Central memory CD8-positive, alpha-beta T cell (primary cell): ENCODE measurements at regions not wholly inside any gene's neighbourhood (a gene's known extent, or its start where the extent isn't known, plus 50 kb on each side); places are given as distances from the start of the nearest gene placed in this dataset.

Experiments used
- ATAC-seq: fragments of 150-1000 bp; cut with Tn5 transposase; replicated peaks from 2 replicates; pipeline ENCODE4 v1.10.0; 2022; ENCODE audit warnings: mild to moderate bottlenecking, moderate FRiP score, moderate number of reproducible peaks; ENCODE audit not compliant: poor library complexity, severe bottlenecking; ENCODE audit errors: extremely low read depth
- DNase-seq, 2 donors: peaks; one replicate each; pipeline ENCODE4 v3.0.0; 2021; ENCODE audit warnings: low spot score in 2 of 2
- H3K27ac Mint-ChIP-seq: one replicate; pipeline ENCODE4 v1.8.0; 2022; ENCODE audit warnings: low read depth, mild to moderate bottlenecking, moderate library complexity, mixed read lengths
- H3K27me3 Mint-ChIP-seq: one replicate; pipeline ENCODE4 v1.8.0; 2022; ENCODE audit warnings: mixed read lengths
- H3K36me3 Mint-ChIP-seq: one replicate; pipeline ENCODE4 v1.8.0; 2022; ENCODE audit warnings: mild to moderate bottlenecking, moderate library complexity, mixed read lengths; ENCODE audit not compliant: insufficient read depth
- H3K4me1 Mint-ChIP-seq: one replicate; pipeline ENCODE4 v1.8.0; 2022; ENCODE audit warnings: mixed read lengths
- H3K4me3 Mint-ChIP-seq: one replicate; pipeline ENCODE4 v1.8.0; 2022; ENCODE audit warnings: mild to moderate bottlenecking, moderate library complexity, mixed read lengths
- H3K9me3 Mint-ChIP-seq: one replicate; pipeline ENCODE4 v1.8.0; 2022; ENCODE audit warnings: mixed read lengths

DNA sequence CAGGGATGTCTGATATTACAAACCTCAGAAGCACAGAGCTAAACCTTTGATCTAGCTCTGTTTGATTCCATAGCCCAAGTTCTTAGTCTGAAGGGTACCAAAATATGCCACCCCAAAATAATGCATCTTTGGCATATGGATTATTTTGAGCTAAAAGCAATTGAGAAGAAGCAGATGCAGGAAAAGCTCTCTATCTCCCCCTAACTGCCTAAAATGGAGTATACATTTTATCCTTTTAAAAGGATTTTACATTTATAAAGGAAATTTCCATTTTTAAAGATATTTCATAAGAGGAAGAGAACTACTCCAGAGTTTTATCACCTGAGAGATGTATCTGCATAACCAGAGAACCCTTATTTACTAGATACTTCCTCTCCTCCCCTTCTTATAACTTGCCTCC, 158.7 kb downstream of the ZNF674 start:
- H3K27me3 Mint-ChIP-seq = no peaks in the 10 kb centered on the region
- no peaks in the 10 kb centered on the region for H3K36me3 Mint-ChIP-seq
- no peak for DNase-seq
- no peaks in the 10 kb centered on the region for H3K9me3 Mint-ChIP-seq
- H3K4me1 Mint-ChIP-seq = no peaks in the 10 kb centered on the region
- H3K27ac Mint-ChIP-seq = no peak overlapping the region
- H3K4me3 Mint-ChIP-seq = no peak overlapping the region
- no peak for ATAC-seq

DNA sequence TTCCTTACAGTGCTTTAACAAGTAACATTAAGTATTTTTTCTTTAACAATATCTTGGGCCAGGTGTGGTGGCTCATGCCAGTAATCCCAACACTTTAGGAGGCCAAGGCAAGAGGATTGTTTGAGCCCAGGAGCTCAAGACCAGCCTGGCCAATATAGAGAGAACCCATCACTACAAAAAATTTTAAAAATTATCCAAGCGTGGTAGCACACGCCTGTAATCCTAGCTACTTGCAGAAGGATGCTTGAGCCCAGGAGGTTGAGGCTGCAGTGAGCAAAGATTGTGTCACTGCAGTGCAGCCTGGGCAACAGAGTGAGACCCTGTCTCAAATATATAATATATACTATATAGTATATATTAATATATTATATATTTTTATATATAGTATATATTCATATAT, 162.2 kb downstream of the ZNF674 start:
- Mint-ChIP-seq H3K36me3 (no peaks in the 10 kb centered on the region), H3K4me3 (no peak overlapping the region), H3K9me3 (no peaks in the 10 kb centered on the region), H3K4me1 (no peaks in the 10 kb centered on the region), H3K27me3 (no peaks in the 10 kb centered on the region), H3K27ac (no peak overlapping the region)
- ATAC-seq (no peak), DNase-seq (no peak)

DNA sequence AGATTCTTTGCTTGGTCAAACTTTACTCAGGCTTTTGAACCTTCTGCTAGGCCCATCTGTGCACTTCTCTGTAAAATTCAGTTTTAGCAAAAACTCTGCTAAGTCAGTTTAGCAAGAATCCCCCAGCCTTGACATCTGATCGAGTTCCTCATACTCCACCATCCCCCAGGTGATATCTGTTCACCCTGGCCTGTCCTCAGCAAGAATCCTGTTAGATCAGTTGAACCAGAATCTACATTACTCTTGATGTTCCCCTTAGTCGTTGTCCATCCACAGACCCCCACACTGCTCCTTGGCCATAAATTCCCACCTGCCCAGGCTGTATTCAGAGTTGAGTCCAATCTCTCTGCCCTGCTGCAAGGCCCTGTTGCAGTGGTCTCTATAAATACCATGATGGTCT, 162.6 kb downstream of the ZNF674 start:
- DNase-seq (no peak), ATAC-seq (no peak)
- no peak overlapping the region for H3K4me3 Mint-ChIP-seq
- H3K36me3 Mint-ChIP-seq = no peaks in the 10 kb centered on the region
- H3K4me1 Mint-ChIP-seq = no peaks in the 10 kb centered on the region
- no peaks in the 10 kb centered on the region for H3K9me3 Mint-ChIP-seq
- H3K27me3 Mint-ChIP-seq = no peaks in the 10 kb centered on the region
- H3K27ac Mint-ChIP-seq = no peak overlapping the region

DNA sequence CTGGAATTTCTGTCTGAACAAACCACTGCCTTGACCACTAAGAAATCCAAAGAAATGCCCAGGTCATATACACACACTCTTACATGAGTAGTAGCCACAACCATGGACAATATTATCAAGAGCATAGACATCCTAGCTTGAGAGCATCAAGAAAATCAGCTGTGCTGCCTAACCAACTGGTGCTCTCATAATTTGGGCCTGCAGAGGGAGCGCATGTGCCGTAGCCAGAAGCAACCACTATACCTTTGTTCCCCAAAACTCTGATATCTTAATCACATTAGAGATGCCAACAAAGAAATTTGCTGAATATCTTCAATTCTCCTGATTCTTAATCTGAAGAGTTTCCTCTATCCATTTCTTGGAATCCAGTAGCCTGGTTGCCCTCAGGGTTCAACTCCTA, 163.6 kb downstream of the ZNF674 start:
- H3K36me3 Mint-ChIP-seq = no peaks in the 10 kb centered on the region
- no peaks in the 10 kb centered on the region for H3K4me1 Mint-ChIP-seq
- no peaks in the 10 kb centered on the region for H3K9me3 Mint-ChIP-seq
- H3K4me3 Mint-ChIP-seq = no peak overlapping the region
- no peak overlapping the region for H3K27ac Mint-ChIP-seq
- DNase-seq (no peak), ATAC-seq (no peak)
- H3K27me3 Mint-ChIP-seq = no peaks in the 10 kb centered on the region

DNA sequence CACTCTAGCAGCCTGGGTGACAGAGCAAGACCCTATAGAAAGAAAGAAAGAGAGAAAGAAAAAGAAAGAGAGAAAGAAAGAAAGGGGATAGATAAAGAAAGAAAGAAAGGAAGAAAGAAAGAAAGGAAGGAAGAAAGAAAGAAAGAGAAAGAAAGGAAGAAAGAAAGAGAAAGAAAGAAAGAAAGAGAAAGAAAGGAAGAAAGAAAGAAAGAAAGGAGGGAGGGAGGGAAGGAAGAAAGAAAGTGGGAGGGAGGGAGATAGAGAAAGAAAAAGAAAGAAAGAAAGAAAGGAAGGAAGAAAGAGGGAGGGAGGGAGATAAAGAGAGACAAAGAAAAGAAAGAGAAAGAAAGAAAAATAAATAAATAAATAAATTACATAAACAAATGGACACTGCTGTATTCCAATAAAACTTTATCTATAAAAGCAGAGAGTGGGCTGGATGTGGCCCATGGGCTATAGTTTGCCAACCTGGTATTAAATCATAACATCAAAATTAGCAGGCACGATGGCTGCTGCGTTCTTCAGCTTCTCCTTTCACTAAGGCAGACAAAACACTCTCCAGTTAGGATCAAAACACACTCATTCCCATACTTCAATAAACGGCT, 165.0 kb downstream of the ZNF674 start:
- no peaks in the 10 kb centered on the region for H3K9me3 Mint-ChIP-seq
- no peaks in the 10 kb centered on the region for H3K27me3 Mint-ChIP-seq
- H3K4me3 Mint-ChIP-seq = no peak overlapping the region
- DNase-seq = no peak
- ATAC-seq = no peak
- H3K27ac Mint-ChIP-seq = no peak overlapping the region
- no peaks in the 10 kb centered on the region for H3K36me3 Mint-ChIP-seq
- no peaks in the 10 kb centered on the region for H3K4me1 Mint-ChIP-seq

DNA sequence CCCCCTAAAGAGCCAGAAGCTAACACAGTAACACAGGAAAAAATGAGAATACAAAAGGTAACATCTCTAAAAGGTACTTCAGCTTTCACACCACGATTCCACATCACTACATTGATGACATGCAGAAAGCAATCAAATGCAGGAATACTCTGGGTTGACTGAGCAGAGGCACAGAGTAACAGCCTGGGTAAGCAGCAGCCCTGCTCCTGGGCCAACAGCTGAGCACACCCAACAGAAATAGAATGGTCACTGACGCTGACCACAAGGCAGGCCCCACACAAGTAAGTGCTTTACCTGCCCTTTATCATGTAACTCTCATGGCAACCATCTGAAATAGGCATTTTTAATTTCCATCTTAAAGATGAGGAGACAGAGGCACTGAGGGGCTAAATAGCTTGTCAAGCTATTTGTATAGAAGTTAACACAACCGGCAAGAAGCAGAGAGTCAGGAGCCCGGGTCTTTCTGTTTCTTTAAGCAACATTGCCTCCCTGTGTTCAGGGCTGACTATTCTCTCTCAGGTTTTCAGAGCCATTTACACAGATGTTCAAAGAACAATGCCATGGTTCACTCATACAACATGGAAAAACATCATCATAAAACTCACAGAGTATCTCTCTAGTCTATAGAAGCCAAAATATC, 168.9 kb downstream of the ZNF674 start:
- no peak for ATAC-seq
- H3K4me3 Mint-ChIP-seq = no peak overlapping the region
- H3K27ac Mint-ChIP-seq = no peak overlapping the region
- no peaks in the 10 kb centered on the region for H3K36me3 Mint-ChIP-seq
- no peaks in the 10 kb centered on the region for H3K4me1 Mint-ChIP-seq
- no peak for DNase-seq
- no peaks in the 10 kb centered on the region for H3K27me3 Mint-ChIP-seq
- no peaks in the 10 kb centered on the region for H3K9me3 Mint-ChIP-seq

DNA sequence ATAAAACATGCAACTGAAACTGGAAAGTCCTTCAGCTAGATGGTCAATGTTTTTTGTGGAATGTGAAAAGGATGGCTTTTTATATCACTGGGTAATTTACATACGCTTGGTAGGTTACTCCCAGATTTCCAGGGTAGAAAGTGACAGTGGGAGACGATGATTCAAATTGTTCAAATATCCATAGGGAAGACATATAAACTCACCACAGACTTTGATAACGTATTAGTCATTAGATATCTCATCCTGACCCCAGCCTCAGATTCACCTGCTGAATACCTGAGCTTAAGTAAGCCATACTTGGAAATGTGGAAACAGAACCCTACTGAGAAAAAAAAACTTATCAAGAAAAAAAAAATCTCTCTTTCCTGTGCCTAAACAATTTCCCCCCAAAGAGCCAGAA, 169.4 kb downstream of the ZNF674 start:
- Mint-ChIP-seq H3K27me3 (no peaks in the 10 kb centered on the region), H3K4me3 (no peak overlapping the region), H3K9me3 (no peaks in the 10 kb centered on the region), H3K27ac (no peak overlapping the region), H3K4me1 (no peaks in the 10 kb centered on the region), H3K36me3 (no peaks in the 10 kb centered on the region)
- ATAC-seq (no peak), DNase-seq (no peak)

DNA sequence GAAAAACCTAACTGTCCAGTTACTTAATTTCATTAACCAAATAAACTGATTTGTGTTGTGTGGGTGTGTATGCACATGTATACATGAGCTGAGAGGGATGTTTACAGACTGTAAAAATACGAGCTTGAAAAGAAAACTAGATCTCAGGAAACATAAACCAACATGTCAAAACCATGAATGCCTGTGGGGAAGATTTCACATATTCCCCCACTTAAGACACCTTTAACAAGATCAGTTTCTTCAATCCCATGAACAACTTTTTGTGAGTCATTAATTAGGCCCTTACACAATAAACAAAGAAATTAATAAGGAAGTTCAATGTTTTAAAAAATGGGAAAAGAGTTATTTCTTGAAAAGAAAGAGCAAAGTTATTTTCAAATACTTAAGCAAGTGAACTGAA, 170.8 kb downstream of the ZNF674 start:
- no peak overlapping the region for H3K4me3 Mint-ChIP-seq
- H3K36me3 Mint-ChIP-seq = no peaks in the 10 kb centered on the region
- no peaks in the 10 kb centered on the region for H3K27me3 Mint-ChIP-seq
- no peaks in the 10 kb centered on the region for H3K9me3 Mint-ChIP-seq
- ATAC-seq (no peak), DNase-seq (no peak)
- H3K27ac Mint-ChIP-seq = no peak overlapping the region
- H3K4me1 Mint-ChIP-seq = no peaks in the 10 kb centered on the region

DNA sequence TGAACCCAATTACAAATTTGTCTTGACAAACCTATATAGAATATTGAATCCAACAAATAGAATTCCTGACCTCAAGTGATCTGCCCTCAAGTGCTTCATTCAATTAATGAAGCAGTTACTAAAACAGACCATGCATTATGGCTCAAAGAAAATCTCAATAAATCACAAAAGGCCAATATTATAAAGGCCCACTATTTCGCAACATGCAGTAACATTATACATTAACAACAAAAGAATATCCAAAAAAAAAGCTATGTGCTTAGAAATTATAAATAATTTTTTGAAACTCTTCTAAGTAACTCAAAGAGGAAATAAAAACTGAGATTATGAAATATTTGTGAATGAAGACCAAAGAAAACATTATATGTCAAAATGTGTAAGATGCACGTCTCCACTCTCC, 177.7 kb downstream of the ZNF674 start:
- no peak overlapping the region for H3K4me3 Mint-ChIP-seq
- no peaks in the 10 kb centered on the region for H3K27me3 Mint-ChIP-seq
- DNase-seq (no peak), ATAC-seq (no peak)
- no peaks in the 10 kb centered on the region for H3K9me3 Mint-ChIP-seq
- no peaks in the 10 kb centered on the region for H3K4me1 Mint-ChIP-seq
- no peaks in the 10 kb centered on the region for H3K36me3 Mint-ChIP-seq
- no peak overlapping the region for H3K27ac Mint-ChIP-seq

DNA sequence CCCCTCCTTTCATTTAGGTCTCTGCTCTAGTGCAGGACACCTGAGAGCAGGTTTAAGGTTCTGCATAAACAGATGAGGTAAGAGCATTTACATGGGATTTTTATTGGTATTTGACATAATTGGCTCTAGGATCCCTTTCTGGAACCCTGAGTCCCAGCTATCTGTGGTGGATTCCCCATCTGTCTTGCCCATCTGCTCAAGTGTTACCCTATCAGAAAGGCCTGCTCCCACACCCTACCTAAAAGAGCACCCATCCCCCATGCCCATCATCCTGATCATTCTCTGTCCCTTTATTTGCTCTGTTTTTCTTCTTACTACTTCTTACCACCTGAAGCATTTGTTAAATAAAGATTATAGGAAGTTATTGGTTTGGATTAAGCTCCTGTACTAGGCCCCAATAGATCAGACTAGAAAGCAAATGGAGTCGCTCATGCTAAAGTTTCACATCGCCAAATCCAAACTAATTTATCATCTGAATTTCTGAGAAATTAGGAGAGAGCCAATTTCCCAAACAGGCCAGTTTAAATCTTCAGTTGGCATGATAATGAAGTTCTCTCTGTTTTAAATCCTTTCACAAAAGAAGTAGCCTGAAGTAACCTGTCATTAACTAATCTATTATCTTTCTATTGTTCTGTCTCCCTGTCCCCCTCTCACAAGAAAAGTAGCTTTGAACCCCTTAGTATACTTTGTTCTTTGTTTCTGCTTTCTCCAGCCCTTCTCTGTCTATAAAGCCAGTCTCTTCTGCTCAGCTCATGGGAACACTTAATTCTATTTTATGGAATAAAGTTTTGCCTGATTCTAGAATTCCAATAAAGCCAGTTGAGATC, 178.6 kb downstream of the ZNF674 start:
- no peaks in the 10 kb centered on the region for H3K27me3 Mint-ChIP-seq
- DNase-seq (no peak), ATAC-seq (no peak)
- H3K27ac Mint-ChIP-seq = no peak overlapping the region
- no peak overlapping the region for H3K4me3 Mint-ChIP-seq
- H3K4me1 Mint-ChIP-seq = no peaks in the 10 kb centered on the region
- no peaks in the 10 kb centered on the region for H3K9me3 Mint-ChIP-seq
- no peaks in the 10 kb centered on the region for H3K36me3 Mint-ChIP-seq

DNA sequence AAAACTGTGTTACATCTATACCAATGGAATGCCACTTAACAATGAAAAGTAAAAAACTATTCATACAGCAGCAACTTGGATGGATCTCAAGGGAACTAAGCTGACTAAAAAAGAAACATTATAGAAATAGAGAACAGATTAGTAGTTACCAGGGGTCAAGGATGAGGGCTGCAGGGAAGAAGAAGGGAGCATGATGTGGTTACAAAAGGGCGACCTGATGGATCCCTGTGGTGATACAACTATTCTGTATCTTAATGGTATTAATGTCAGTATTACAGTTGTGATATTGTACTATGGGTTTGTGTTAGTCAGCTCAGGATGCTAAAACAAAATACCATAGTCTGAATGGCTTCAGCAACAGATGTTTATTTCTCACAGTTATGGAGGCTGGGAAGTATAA, 190.7 kb downstream of the ZNF674 start:
- no peaks in the 10 kb centered on the region for H3K9me3 Mint-ChIP-seq
- no peak overlapping the region for H3K4me3 Mint-ChIP-seq
- DNase-seq = no peak
- no peaks in the 10 kb centered on the region for H3K36me3 Mint-ChIP-seq
- H3K27ac Mint-ChIP-seq = no peak overlapping the region
- no peaks in the 10 kb centered on the region for H3K27me3 Mint-ChIP-seq
- no peak for ATAC-seq
- H3K4me1 Mint-ChIP-seq = no peaks in the 10 kb centered on the region

DNA sequence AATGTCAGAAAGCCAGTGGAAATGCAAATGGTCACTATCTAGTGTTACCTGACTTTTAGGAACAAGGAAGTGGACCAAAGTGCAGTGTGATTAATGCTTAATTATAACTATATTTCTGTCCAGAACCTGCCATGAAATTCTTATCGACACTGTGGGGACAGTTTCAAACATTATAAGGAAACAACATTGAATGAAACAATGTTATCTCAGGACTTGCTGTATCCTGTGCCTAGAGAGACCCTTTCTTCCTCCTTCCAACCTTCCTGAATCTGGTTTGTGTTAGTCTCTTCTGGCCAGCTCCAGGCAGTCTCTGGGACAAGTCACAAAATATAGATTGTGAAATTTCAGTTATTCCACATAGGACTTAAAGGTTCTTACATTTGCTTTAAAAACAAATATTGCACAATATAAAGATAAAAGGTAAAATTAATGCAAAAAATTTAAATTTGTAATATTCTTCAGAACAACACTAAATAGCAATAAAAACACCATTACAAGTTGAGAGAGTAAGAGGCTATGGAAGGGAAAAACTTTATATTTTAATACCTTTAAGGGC, 203.4 kb downstream of the ZNF674 start:
- Mint-ChIP-seq H3K4me1 (no peaks in the 10 kb centered on the region), H3K4me3 (no peak overlapping the region), H3K36me3 (no peaks in the 10 kb centered on the region), H3K9me3 (no peaks in the 10 kb centered on the region), H3K27me3 (peaks cover 20% of the 10 kb centered on the region), H3K27ac (no peak overlapping the region)
- DNase-seq (no peak), ATAC-seq (no peak)

DNA sequence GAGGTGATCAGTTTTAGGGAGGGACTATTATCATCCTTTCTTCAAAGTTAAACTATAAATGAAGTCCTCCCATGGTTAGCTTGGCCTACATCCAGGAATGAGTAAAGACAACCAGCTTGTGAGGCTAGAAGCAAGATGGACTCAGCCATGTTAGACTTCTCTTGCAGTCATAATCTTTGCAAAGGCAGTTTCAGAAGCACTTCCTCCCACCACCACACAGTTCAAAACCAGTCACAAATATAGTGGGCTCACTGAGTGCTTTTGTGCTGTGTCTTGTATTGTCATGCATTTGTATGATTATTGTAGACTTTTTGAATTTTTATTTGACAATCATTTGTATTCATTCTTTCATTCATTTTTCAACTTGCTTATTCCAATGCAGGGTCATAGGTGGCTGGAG, 204.5 kb downstream of the ZNF674 start:
- Mint-ChIP-seq H3K36me3 (no peaks in the 10 kb centered on the region), H3K4me3 (no peak overlapping the region), H3K9me3 (no peaks in the 10 kb centered on the region), H3K27ac (no peak overlapping the region), H3K27me3 (peaks cover 18% of the 10 kb centered on the region), H3K4me1 (no peaks in the 10 kb centered on the region)
- DNase-seq (no peak), ATAC-seq (no peak)
